K562 (cell line): ENCODE measurements at regions not wholly inside any gene's neighbourhood (a gene's known extent, or its start where the extent isn't known, plus 50 kb on each side); places are given as distances from the start of the nearest gene placed in this dataset.

Source experiments
- ATAC-seq: fragments of 200-7000 bp; cut with Tn5 transposase; 3 replicates; pipeline ENCODE4 v1.9.1; 2020; ENCODE audit warnings: moderate library complexity
- BruUV-seq: library from RNA; stranded (reverse); fragments of 400-500 nt; replicated peaks from 2 replicates; lab custom pipeline; 2021; lab: Mats Ljungman, UMichigan
- CTCF ChIA-PET: fragments of 300-600 bp; formaldehyde crosslinking; extraction: SDS; loops from one replicate; lab custom pipeline; 2021; ENCODE audit warnings: low intra/inter-chr PET ratio; lab: Yijun Ruan, JAX
- POLR2A ChIA-PET: fragments of 300-600, 350-650 bp; sonication (Branson Sonifier 250); formaldehyde crosslinking; extraction: SDS; loops from one replicate; lab custom pipeline; 2021; ENCODE audit warnings: antibody characterized with exemption, inconsistent platforms; lab: Yijun Ruan, JAX
- DNase-seq, 4 experiments: peaks; one replicate each; pipeline versions ENCODE4 v3.0.0 to v3.0.0-alpha.2; 2011 to 2018; ENCODE audit warnings: low spot score in 3 of 4, mixed read lengths in 3 of 4; ENCODE audit errors: extremely low read depth in 1 of 4
- FAIRE-seq: peaks from 2 replicates; lab custom pipeline; 2011; peaks lifted over from hg19 to GRCh38; lab: Jason Lieb, UNC
- H2AFZ ChIP-seq: 2 replicates; pipeline ENCODE4 v1.6.0; 2011; ENCODE audit warnings: low read depth, low read length, control low read depth, inconsistent platforms
- H3K27ac ChIP-seq: fragments of 200-600 bp; 3 replicates; pipeline ENCODE4 v1.8.0; 2011; ENCODE audit warnings: low read depth, mild to moderate bottlenecking, control low read depth, inconsistent platforms, low read length, moderate library complexity, mixed read lengths; ENCODE audit errors: extremely low read depth
- H3K27me3 ChIP-seq, 2 experiments: fragments of 300-600 bp in 1 of 2; 2 replicates in 1 of 2; 3 replicates in 1 of 2; pipeline versions ENCODE4 v1.6.0 to v1.8.0; 2011; ENCODE audit warnings: inconsistent platforms in 2 of 2, low read length in 2 of 2, mild to moderate bottlenecking in 1 of 2, mixed read lengths in 1 of 2, moderate library complexity in 1 of 2; ENCODE audit not compliant: control insufficient read depth in 2 of 2, insufficient read depth in 2 of 2
- H3K36me3 ChIP-seq: fragments of 300-600 bp; 3 replicates; pipeline ENCODE4 v1.8.0; 2011; ENCODE audit warnings: mild to moderate bottlenecking, low read length, inconsistent platforms; ENCODE audit not compliant: control insufficient read depth, insufficient read depth
- H3K4me1 ChIP-seq, 2 experiments: fragments of 200-600 bp in 1 of 2; replicated peaks in 1 of 2; 2 replicates in 1 of 2; 3 replicates in 1 of 2; pipeline versions ENCODE4 v1.5.1 to v1.8.0; 2011; ENCODE audit warnings: inconsistent platforms in 2 of 2, low read length in 2 of 2, mild to moderate bottlenecking in 1 of 2, mixed read lengths in 1 of 2, moderate library complexity in 1 of 2; ENCODE audit not compliant: control insufficient read depth in 2 of 2, insufficient read depth in 2 of 2
- H3K4me2 ChIP-seq: 2 replicates; pipeline ENCODE4 v1.6.1; 2011; ENCODE audit warnings: low read length, control low read depth, inconsistent platforms, mixed read lengths; ENCODE audit not compliant: insufficient read depth
- H3K4me3 ChIP-seq: fragments of 200-600 bp; sonication (generic), shearing (Covaris generic); 2 replicates; pipeline ENCODE4 v1.5.1; 2016; ENCODE audit warnings: control low read depth, inconsistent platforms
- H3K79me2 ChIP-seq: fragments of 200-600 bp; 3 replicates; pipeline ENCODE4 v1.8.0; 2011; ENCODE audit warnings: low read length, inconsistent platforms; ENCODE audit not compliant: control insufficient read depth, insufficient read depth
- H3K9ac ChIP-seq, 2 experiments: 2 replicates each; pipeline versions ENCODE4 v1.6.0 to v1.6.1; 2011; ENCODE audit warnings: low read depth in 2 of 2, low read length in 2 of 2, control low read depth in 1 of 2, inconsistent platforms in 1 of 2, mild to moderate bottlenecking in 1 of 2, mixed read lengths in 1 of 2; ENCODE audit not compliant: insufficient read depth in 1 of 2
- H3K9me1 ChIP-seq: one replicate; pipeline ENCODE4 v1.6.0; 2011; ENCODE audit warnings: inconsistent platforms, mild to moderate bottlenecking, low read length, moderate library complexity; ENCODE audit not compliant: control insufficient read depth, insufficient read depth
- H3K9me3 ChIP-seq: replicated peaks from 2 replicates; pipeline ENCODE4 v1.5.1; 2011; ENCODE audit warnings: low read depth, low read length, inconsistent platforms; ENCODE audit not compliant: control insufficient read depth, insufficient read depth
- H4K20me1 ChIP-seq: replicated peaks from 2 replicates; pipeline ENCODE4 v1.6.1; 2011; ENCODE audit warnings: low read length, inconsistent platforms, mixed read lengths; ENCODE audit not compliant: control insufficient read depth, insufficient read depth
- CBFB ChIP-seq: sonication (generic); formaldehyde crosslinking; IDR thresholded peaks from 2 replicates; pipeline ENCODE4 v1.4.0; 2020; ENCODE audit warnings: mild to moderate bottlenecking, missing genetic modification reagents
- ELF4 ChIP-seq: fragments of 450-650 bp; formaldehyde crosslinking; IDR thresholded peaks from 2 replicates; pipeline ENCODE4 v1.4.0; 2022; ENCODE audit warnings: missing genetic modification characterization
- EZH2 ChIP-seq: IDR thresholded peaks from 2 replicates; pipeline ENCODE4 v1.6.1; 2012; ENCODE audit warnings: low read depth, mild to moderate bottlenecking, inconsistent platforms, low read length, borderline replicate concordance
- KDM5B ChIP-seq: fragments of 200-600 bp; sonication (generic); IDR thresholded peaks from 2 replicates; pipeline ENCODE4 v1.6.1; 2012; ENCODE audit warnings: low read depth, mild to moderate bottlenecking, moderate library complexity, low read length, control low read depth, inconsistent platforms; ENCODE audit not compliant: insufficient replicate concordance
- MTA2 ChIP-seq: fragments of 450-650 bp; IDR thresholded peaks from 2 replicates; pipeline ENCODE4 v1.6.1; 2016; ENCODE audit warnings: low read depth
- ZEB2 ChIP-seq: fragments of 450-650 bp; IDR thresholded peaks from 2 replicates; pipeline ENCODE4 v1.6.1; 2016
- ZNF764 ChIP-seq: fragments of 250-450 bp; sonication (Bioruptor Pico); IDR thresholded peaks from 2 replicates; pipeline ENCODE4 v1.4.0; 2020; ENCODE audit warnings: low read depth, mild to moderate bottlenecking, moderate library complexity
- WGBS: fragments of 100-300 bp; shearing (Covaris generic); methylation state at CpG from one replicate; pipeline ENCODE4 v1.1.6; 2016; ENCODE audit warnings: low coverage, mixed read lengths; ENCODE audit not compliant: insufficient coverage; ENCODE audit errors: missing lambda C conversion rate; 5-methylcytosine and 5-hydroxymethylcytosine counted together
- in situ Hi-C: fragments of 300-500 bp; cut with MboI; formaldehyde crosslinking; loops from 4 replicates; pipeline ENCODE4 v1.15.0; 2018; ENCODE audit warnings: inconsistent platforms, mixed read lengths
- intact Hi-C: fragments of 100-400 bp; cut with micrococcal nuclease; formaldehyde crosslinking; loops from 2 replicates; pipeline ENCODE4 v1.14.2; 2022
- TF ChIP-seq, protein P1 (sequence below): sonication (generic); formaldehyde crosslinking; IDR thresholded peaks from 2 replicates; pipeline ENCODE4 v1.5.0; 2020; ENCODE audit warnings: missing genetic modification reagents
- TF ChIP-seq, protein P2 (sequence below): IDR thresholded peaks from 3 replicates; pipeline ENCODE4 v1.6.1; 2011; ENCODE audit warnings: borderline replicate concordance, mild to moderate bottlenecking; ENCODE audit not compliant: insufficient read length, insufficient read depth
- TF ChIP-seq, protein P3 (sequence below): IDR thresholded peaks from 3 replicates; pipeline ENCODE4 v1.6.1; 2011; ENCODE audit warnings: borderline replicate concordance, mild to moderate bottlenecking, moderate library complexity; ENCODE audit not compliant: insufficient read length; ENCODE audit errors: extremely low read depth

DNA sequence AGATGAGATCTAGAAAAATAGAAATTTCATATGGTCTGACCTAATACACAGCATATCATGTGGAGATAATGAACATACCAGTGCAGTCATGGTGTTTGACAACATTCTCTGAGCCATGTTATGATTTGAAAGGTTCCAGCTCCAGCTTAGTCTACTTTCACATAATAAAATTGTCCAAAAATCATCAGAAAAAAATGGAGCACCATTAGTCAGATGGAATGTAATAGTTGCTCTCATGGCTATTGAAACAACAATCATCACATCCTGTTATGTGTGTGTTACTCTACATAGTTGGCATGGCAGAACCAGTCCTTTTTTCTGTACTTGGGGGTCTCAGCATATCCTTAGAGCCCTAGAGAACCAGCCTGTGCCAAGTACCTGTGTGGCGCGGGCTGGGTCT is 678.9 kb upstream of the FANCL start (continued):
- TF ChIP-seq, protein P1, sequence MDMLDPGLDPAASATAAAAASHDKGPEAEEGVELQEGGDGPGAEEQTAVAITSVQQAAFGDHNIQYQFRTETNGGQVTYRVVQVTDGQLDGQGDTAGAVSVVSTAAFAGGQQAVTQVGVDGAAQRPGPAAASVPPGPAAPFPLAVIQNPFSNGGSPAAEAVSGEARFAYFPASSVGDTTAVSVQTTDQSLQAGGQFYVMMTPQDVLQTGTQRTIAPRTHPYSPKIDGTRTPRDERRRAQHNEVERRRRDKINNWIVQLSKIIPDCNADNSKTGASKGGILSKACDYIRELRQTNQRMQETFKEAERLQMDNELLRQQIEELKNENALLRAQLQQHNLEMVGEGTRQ (CRISPR knock-in tag), result no peak
- TF ChIP-seq ZEB2 (no peak), ZNF764 (no peak)

DNA sequence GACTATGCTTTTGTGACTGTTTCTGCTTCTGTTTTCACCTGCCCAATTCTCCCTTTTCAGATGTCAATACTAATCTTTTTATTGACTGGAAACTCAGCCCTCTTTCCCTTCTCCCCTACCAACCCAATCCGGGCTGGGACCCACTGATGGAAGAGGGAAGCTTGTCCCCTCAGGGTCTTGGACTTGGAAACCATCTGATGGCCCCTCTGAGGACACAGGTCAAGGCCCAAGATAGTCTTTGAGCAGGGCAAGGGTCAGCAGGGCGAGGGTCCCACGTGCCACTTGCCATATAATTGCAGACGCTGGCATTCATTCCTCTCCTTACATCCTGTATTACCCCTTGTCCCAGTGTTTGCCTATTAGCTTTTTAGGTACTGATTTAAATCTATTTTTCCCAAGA is 678.2 kb upstream of the FANCL start:
- Histone ChIP-seq H3K9ac (no peak overlapping the region), H3K79me2 (no peaks in the 10 kb centered on the region), H3K27me3 (no peaks in the 10 kb centered on the region), H3K4me1 (no peaks in the 10 kb centered on the region), H2AFZ (no peak overlapping the region), H3K4me3 (no peak overlapping the region), H3K27ac (no peak overlapping the region), H3K9me3 (no peaks in the 10 kb centered on the region), H4K20me1 (no peaks in the 10 kb centered on the region), H3K4me2 (no peak overlapping the region), H3K9me1 (no peaks in the 10 kb centered on the region), H3K36me3 (no peaks in the 10 kb centered on the region)
- no TSS peak for BruUV-seq
- TF ChIP-seq, protein P2, sequence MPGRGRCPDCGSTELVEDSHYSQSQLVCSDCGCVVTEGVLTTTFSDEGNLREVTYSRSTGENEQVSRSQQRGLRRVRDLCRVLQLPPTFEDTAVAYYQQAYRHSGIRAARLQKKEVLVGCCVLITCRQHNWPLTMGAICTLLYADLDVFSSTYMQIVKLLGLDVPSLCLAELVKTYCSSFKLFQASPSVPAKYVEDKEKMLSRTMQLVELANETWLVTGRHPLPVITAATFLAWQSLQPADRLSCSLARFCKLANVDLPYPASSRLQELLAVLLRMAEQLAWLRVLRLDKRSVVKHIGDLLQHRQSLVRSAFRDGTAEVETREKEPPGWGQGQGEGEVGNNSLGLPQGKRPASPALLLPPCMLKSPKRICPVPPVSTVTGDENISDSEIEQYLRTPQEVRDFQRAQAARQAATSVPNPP, result no peak
- TF ChIP-seq, protein P3, sequence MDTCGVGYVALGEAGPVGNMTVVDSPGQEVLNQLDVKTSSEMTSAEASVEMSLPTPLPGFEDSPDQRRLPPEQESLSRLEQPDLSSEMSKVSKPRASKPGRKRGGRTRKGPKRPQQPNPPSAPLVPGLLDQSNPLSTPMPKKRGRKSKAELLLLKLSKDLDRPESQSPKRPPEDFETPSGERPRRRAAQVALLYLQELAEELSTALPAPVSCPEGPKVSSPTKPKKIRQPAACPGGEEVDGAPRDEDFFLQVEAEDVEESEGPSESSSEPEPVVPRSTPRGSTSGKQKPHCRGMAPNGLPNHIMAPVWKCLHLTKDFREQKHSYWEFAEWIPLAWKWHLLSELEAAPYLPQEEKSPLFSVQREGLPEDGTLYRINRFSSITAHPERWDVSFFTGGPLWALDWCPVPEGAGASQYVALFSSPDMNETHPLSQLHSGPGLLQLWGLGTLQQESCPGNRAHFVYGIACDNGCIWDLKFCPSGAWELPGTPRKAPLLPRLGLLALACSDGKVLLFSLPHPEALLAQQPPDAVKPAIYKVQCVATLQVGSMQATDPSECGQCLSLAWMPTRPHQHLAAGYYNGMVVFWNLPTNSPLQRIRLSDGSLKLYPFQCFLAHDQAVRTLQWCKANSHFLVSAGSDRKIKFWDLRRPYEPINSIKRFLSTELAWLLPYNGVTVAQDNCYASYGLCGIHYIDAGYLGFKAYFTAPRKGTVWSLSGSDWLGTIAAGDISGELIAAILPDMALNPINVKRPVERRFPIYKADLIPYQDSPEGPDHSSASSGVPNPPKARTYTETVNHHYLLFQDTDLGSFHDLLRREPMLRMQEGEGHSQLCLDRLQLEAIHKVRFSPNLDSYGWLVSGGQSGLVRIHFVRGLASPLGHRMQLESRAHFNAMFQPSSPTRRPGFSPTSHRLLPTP, result no peak
- TF ChIP-seq EZH2 (no peak), KDM5B (no peak), ELF4 (CRISPR knock-in tag) (no peak), CBFB (CRISPR knock-in tag) (no peak), MTA2 (no peak)
- CTCF ChIA-PET, result no interaction called here
- ATAC-seq, result no peak
- no peak for DNase-seq
- FAIRE-seq, result no peak
- intact Hi-C loops, result no loop called here
- 11% methylated on average over 4 of the region's 4 CpGs for WGBS
- POLR2A ChIA-PET, result interaction anchor here (1.3 kb wide), 1 partner anchor 13 kb away, joined by 3 read pairs; no protein-coding TSS in a partner anchor
- in situ Hi-C loops, result no loop called here
